HEK293 (cell line): ENCODE measurements at regions not wholly inside any gene's neighbourhood (a gene's known extent, or its start where the extent isn't known, plus 50 kb on each side); places are given as distances from the start of the nearest gene placed in this dataset.

ENCODE experiments used
- CTCF ChIA-PET: fragments of 350-600 bp; formaldehyde crosslinking; extraction: SDS; loops from one replicate; lab custom pipeline; 2021; ENCODE audit warnings: antibody characterized with exemption; lab: Yijun Ruan, JAX
- POLR2A ChIA-PET: fragments of 300-600 bp; formaldehyde crosslinking; extraction: SDS; loops from one replicate; lab custom pipeline; 2020; ENCODE audit warnings: antibody characterized with exemption, inconsistent platforms; lab: Yijun Ruan, JAX
- H3K27ac ChIP-seq: fragments of 200-500 bp; sonication (Bioruptor generic); 2 replicates; pipeline ENCODE4 v1.5.1; 2014; ENCODE audit warnings: low read depth, low read length, control low read depth, inconsistent platforms; ENCODE audit errors: extremely low read depth
- H3K36me3 ChIP-seq, 2 experiments: fragments of 200-500 bp in 1 of 2; sonication (Bioruptor generic) in 1 of 2; 1 replicate in 1 of 2; 2 replicates in 1 of 2; pipeline ENCODE4 v1.5.1; 2014 to 2017; ENCODE audit warnings: inconsistent platforms in 2 of 2, low read length in 2 of 2; ENCODE audit not compliant: control insufficient read depth in 2 of 2, insufficient read depth in 1 of 2
- H3K4me1 ChIP-seq: fragments of 200-500 bp; sonication (Bioruptor generic); 2 replicates; pipeline ENCODE4 v1.5.1; 2014; ENCODE audit warnings: mild to moderate bottlenecking, low read length, inconsistent platforms; ENCODE audit not compliant: control insufficient read depth, insufficient read depth
- H3K4me3 ChIP-seq: 2 replicates; pipeline ENCODE4 v1.5.1; 2011; ENCODE audit warnings: low read depth, mild to moderate bottlenecking, control low read depth, low read length, moderate library complexity
- H3K9me3 ChIP-seq: fragments of 200-500 bp; sonication (Bioruptor generic); 2 replicates; pipeline ENCODE4 v1.5.1; 2014; ENCODE audit warnings: low read depth, low read length, inconsistent platforms; ENCODE audit not compliant: control insufficient read depth, insufficient read depth
- EGR2 ChIP-seq: fragments of 450-650 bp; formaldehyde crosslinking; IDR thresholded peaks from 2 replicates; pipeline ENCODE4 v1.5.1; 2016; ENCODE audit warnings: low read depth, missing biosample characterization, missing genetic modification characterization
- GLI4 ChIP-seq: fragments of 450-650 bp; formaldehyde crosslinking; IDR thresholded peaks from 2 replicates; pipeline ENCODE4 v1.5.1; 2016; ENCODE audit warnings: missing biosample characterization, missing genetic modification characterization
- GLIS2 ChIP-seq: fragments of 450-650 bp; formaldehyde crosslinking; IDR thresholded peaks from 2 replicates; pipeline ENCODE4 v1.5.1; 2016; ENCODE audit warnings: missing biosample characterization, missing genetic modification characterization
- KLF16 ChIP-seq: fragments of 450-650 bp; formaldehyde crosslinking; IDR thresholded peaks from 2 replicates; pipeline ENCODE4 v1.5.1; 2017; ENCODE audit warnings: missing biosample characterization, missing genetic modification characterization
- SP7 ChIP-seq: fragments of 450-650 bp; formaldehyde crosslinking; IDR thresholded peaks from 2 replicates; pipeline ENCODE4 v1.5.1; 2016; ENCODE audit warnings: missing biosample characterization, missing genetic modification characterization
- ZBTB17 ChIP-seq: fragments of 450-650 bp; formaldehyde crosslinking; IDR thresholded peaks from 2 replicates; pipeline ENCODE4 v1.5.1; 2016; ENCODE audit warnings: missing biosample characterization, missing genetic modification characterization
- ZFHX2 ChIP-seq: fragments of 450-650 bp; formaldehyde crosslinking; conservative IDR thresholded peaks from 2 replicates; pipeline ENCODE4 v1.5.1; 2016; ENCODE audit warnings: missing biosample characterization, missing genetic modification characterization
- ZFP69B ChIP-seq: fragments of 450-650 bp; formaldehyde crosslinking; IDR thresholded peaks from 2 replicates; pipeline ENCODE4 v1.5.1; 2016; ENCODE audit warnings: missing biosample characterization, missing genetic modification characterization
- ZNF146 ChIP-seq: fragments of 450-650 bp; formaldehyde crosslinking; IDR thresholded peaks from 2 replicates; pipeline ENCODE4 v1.5.1; 2016; ENCODE audit warnings: missing biosample characterization, missing genetic modification characterization
- ZNF157 ChIP-seq: fragments of 450-650 bp; formaldehyde crosslinking; IDR thresholded peaks from 2 replicates; pipeline ENCODE4 v1.5.1; 2016; ENCODE audit warnings: missing biosample characterization, missing genetic modification characterization
- ZNF239 ChIP-seq: fragments of 450-650 bp; formaldehyde crosslinking; IDR thresholded peaks from 2 replicates; pipeline ENCODE4 v1.5.1; 2016; ENCODE audit warnings: missing biosample characterization, missing genetic modification characterization
- ZNF24 ChIP-seq: fragments of 450-650 bp; formaldehyde crosslinking; IDR thresholded peaks from 2 replicates; pipeline ENCODE4 v1.5.1; 2016; ENCODE audit warnings: missing biosample characterization, missing genetic modification characterization
- ZNF501 ChIP-seq: fragments of 450-650 bp; formaldehyde crosslinking; IDR thresholded peaks from 2 replicates; pipeline ENCODE4 v1.5.1; 2016; ENCODE audit warnings: missing biosample characterization, missing genetic modification characterization
- ZNF571 ChIP-seq: fragments of 450-650 bp; formaldehyde crosslinking; IDR thresholded peaks from 2 replicates; pipeline ENCODE4 v1.5.0; 2017; ENCODE audit warnings: missing biosample characterization, missing genetic modification characterization
- ZNF624 ChIP-seq: fragments of 450-650 bp; formaldehyde crosslinking; IDR thresholded peaks from 2 replicates; pipeline ENCODE4 v1.5.1; 2017; ENCODE audit warnings: missing biosample characterization, missing genetic modification characterization
- ZNF677 ChIP-seq: fragments of 450-650 bp; IDR thresholded peaks from 2 replicates; pipeline ENCODE4 v1.5.0; 2018; ENCODE audit warnings: missing biosample characterization, mild to moderate bottlenecking, missing genetic modification characterization, moderate library complexity
- TF ChIP-seq, protein P1 (sequence below): fragments of 450-650 bp; formaldehyde crosslinking; IDR thresholded peaks from 2 replicates; pipeline ENCODE4 v1.5.1; 2017; ENCODE audit warnings: missing biosample characterization, missing genetic modification characterization
- TF ChIP-seq, protein P2 (sequence below): fragments of 450-650 bp; formaldehyde crosslinking; IDR thresholded peaks from 2 replicates; pipeline ENCODE4 v1.5.1; 2016; ENCODE audit warnings: missing biosample characterization, missing genetic modification characterization
- TF ChIP-seq, protein P3 (sequence below): fragments of 450-650 bp; formaldehyde crosslinking; IDR thresholded peaks from 2 replicates; pipeline ENCODE4 v1.5.1; 2017; ENCODE audit warnings: missing biosample characterization, missing genetic modification characterization

DNA sequence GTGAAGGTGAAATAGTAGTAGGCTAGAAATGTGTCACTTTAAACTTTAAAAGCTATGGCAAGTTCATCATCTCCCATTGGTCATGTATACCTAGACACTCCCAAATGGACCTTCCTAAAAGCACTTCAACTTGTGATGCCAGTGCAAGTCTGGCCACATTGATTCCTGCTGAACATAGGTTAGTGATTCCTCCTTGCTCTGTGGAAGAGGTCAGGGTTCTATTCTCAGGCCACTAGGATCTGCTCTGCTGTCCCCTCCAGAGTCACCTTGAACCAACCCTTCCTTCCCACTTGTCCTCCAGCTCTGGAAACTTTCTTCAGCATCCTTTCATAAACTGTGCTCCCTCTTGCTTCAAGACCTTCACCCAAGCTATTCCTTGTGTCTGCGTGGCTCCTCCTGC, 301.7 kb downstream of the RPLP1 start:
- ChIA-PET CTCF (interaction anchor here (1.2 to 1.5 kb wide), 2 partner anchors 9 to 222 kb away, joined by 3 to 6 read pairs; no protein-coding TSS in a partner anchor), POLR2A (no interaction called here)
- H3K4me1 ChIP-seq: peaks cover 16% of the 10 kb centered on the region

DNA sequence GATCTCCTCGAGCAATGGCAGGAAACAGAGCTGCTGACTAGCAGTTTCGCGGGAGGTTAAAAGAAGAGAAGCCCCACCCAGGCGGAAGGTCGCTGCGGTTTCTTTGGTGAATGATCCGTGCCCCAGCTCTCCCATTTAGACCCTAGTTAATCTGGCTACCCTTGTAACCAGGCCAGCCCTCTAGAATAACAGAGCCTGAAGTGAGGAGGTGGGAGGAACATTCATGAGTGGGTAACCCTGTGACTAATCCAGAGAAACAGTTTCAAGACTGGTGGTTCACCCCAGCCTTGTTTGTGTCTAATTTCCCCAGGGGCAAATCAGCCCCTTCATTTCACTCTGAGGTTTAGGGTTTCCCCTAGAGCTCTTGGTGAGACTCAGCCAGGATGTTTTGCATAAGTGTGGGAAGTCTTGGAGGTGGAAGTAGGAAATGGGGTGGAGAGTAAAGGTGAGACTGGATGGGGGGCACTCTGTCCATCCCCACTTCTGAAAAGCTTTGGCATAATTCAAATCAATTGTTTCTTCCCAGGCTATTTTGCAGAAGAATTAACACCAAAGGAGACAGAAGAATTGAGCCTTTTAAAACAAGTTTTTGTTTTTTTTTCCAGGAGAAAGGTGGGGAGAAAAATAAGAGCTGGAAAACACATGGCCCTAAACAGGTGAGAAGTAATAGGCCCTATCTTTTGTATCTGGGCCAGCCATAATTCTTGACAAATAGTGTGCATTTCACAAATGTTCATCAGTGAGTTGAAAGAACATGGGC, 303.1 kb downstream of the RPLP1 start:
- TF ChIP-seq, protein P1, sequence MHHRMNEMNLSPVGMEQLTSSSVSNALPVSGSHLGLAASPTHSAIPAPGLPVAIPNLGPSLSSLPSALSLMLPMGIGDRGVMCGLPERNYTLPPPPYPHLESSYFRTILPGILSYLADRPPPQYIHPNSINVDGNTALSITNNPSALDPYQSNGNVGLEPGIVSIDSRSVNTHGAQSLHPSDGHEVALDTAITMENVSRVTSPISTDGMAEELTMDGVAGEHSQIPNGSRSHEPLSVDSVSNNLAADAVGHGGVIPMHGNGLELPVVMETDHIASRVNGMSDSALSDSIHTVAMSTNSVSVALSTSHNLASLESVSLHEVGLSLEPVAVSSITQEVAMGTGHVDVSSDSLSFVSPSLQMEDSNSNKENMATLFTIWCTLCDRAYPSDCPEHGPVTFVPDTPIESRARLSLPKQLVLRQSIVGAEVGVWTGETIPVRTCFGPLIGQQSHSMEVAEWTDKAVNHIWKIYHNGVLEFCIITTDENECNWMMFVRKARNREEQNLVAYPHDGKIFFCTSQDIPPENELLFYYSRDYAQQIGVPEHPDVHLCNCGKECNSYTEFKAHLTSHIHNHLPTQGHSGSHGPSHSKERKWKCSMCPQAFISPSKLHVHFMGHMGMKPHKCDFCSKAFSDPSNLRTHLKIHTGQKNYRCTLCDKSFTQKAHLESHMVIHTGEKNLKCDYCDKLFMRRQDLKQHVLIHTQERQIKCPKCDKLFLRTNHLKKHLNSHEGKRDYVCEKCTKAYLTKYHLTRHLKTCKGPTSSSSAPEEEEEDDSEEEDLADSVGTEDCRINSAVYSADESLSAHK (tag by site-specific recombination): peak; percentile 85
- TF ChIP-seq ZFHX2 (peak; percentile 66), SP7 (tag by site-specific recombination) (0 out of 2 replicates have a peak, but pooled peaks have one; percentile 25), KLF16 (tag by site-specific recombination) (no peak), EGR2 (peak; percentile 66)
- no peaks in the 10 kb centered on the region for H3K9me3 ChIP-seq
- H3K4me1 ChIP-seq: peaks cover 19% of the 10 kb centered on the region
- H3K36me3 ChIP-seq: no peaks in the 10 kb centered on the region
- ChIA-PET POLR2A (no interaction called here), CTCF (interaction anchor here (0.6 to 1.1 kb wide), 4 partner anchors 27 to 732 kb away, joined by 3 to 5 read pairs (median 4); no protein-coding TSS in a partner anchor)
- H3K4me3 ChIP-seq: no peak overlapping the region
- no peak overlapping the region for H3K27ac ChIP-seq

More for the DNA sequence above, 301.7 kb downstream of the RPLP1 start:
- Histone ChIP-seq H3K9me3 (no peaks in the 10 kb centered on the region), H3K4me3 (no peak overlapping the region), H3K36me3 (no peaks in the 10 kb centered on the region), H3K27ac (no peak overlapping the region)
- TF ChIP-seq ZNF239 (tag by site-specific recombination) (no peak), ZNF677 (tag by site-specific recombination) (no peak), GLI4 (tag by site-specific recombination) (no peak), GLIS2 (tag by site-specific recombination) (no peak), ZNF624 (no peak), ZNF146 (no peak), ZNF157 (no peak), ZFP69B (tag by site-specific recombination) (no peak), ZNF24 (no peak), ZBTB17 (tag by site-specific recombination) (no peak), ZNF501 (tag by site-specific recombination) (no peak)
- TF ChIP-seq, protein P2, sequence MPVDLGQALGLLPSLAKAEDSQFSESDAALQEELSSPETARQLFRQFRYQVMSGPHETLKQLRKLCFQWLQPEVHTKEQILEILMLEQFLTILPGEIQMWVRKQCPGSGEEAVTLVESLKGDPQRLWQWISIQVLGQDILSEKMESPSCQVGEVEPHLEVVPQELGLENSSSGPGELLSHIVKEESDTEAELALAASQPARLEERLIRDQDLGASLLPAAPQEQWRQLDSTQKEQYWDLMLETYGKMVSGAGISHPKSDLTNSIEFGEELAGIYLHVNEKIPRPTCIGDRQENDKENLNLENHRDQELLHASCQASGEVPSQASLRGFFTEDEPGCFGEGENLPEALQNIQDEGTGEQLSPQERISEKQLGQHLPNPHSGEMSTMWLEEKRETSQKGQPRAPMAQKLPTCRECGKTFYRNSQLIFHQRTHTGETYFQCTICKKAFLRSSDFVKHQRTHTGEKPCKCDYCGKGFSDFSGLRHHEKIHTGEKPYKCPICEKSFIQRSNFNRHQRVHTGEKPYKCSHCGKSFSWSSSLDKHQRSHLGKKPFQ (tag by site-specific recombination): no peak
- TF ChIP-seq, protein P3, sequence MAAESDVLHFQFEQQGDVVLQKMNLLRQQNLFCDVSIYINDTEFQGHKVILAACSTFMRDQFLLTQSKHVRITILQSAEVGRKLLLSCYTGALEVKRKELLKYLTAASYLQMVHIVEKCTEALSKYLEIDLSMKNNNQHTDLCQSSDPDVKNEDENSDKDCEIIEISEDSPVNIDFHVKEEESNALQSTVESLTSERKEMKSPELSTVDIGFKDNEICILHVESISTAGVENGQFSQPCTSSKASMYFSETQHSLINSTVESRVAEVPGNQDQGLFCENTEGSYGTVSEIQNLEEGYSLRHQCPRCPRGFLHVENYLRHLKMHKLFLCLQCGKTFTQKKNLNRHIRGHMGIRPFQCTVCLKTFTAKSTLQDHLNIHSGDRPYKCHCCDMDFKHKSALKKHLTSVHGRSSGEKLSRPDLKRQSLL (tag by site-specific recombination): no peak

DNA sequence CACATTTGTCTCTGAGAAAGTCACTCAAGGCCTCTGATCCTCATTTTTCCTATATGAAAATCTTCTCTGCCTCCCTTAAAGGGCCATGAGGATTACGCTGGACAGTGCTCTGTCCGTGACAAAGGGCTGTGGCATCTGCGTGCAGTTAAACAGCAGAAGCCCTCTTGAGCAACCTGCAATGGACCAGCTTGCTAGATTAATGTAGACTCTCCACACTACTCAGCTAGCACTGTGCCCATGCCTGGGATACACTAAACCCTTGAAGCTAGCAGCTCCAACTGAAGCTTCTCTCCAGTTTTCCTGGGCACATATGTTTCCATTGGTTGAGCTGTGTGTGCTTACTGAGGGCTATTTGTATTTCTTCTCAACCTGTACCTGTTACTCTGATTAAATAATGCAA, 303.8 kb downstream of the RPLP1 start:
- ChIA-PET CTCF (interaction anchor here (1.1 kb wide), 1 partner anchor 28 kb away, joined by 5 read pairs; no protein-coding TSS in a partner anchor), POLR2A (no interaction called here)
- TF ChIP-seq ZNF571 (tag by site-specific recombination): no peak
- peak; percentile 58 for TF ChIP-seq ZNF146
- H3K27ac ChIP-seq: no peak overlapping the region
- no peaks in the 10 kb centered on the region for H3K36me3 ChIP-seq
- H3K4me3 ChIP-seq: no peak overlapping the region
- peaks cover 21% of the 10 kb centered on the region for H3K4me1 ChIP-seq
- no peaks in the 10 kb centered on the region for H3K9me3 ChIP-seq
